HepG2 (cell line): ENCODE measurements at regions not wholly inside any gene's neighbourhood (a gene's known extent, or its start where the extent isn't known, plus 50 kb on each side); places are given as distances from the start of the nearest gene placed in this dataset.

Experiments
- ATAC-seq: fragments of 200-7000 bp; cut with Tn5 transposase; 3 replicates; pipeline ENCODE4 v1.9.1; 2020; ENCODE audit warnings: mild to moderate bottlenecking, moderate library complexity
- BruUV-seq: library from RNA; stranded (reverse); fragments of 400-500 nt; replicated peaks from 2 replicates; lab custom pipeline; 2021; lab: Mats Ljungman, UMichigan
- CTCF ChIA-PET: fragments of 300-600 bp; formaldehyde crosslinking; extraction: SDS; loops from one replicate; lab custom pipeline; 2021; ENCODE audit warnings: low total read pairs, inconsistent platforms, low intra/inter-chr PET ratio; lab: Yijun Ruan, JAX
- POLR2A ChIA-PET: fragments of 350-600 bp; sonication (Branson Sonifier 250); formaldehyde crosslinking; loops from one replicate; lab custom pipeline; 2020; ENCODE audit warnings: antibody characterized with exemption, inconsistent platforms; lab: Yijun Ruan, JAX
- DNase-seq: peaks from one replicate; pipeline ENCODE4 v3.0.0-alpha.2; 2015; ENCODE audit warnings: low spot score
- FAIRE-seq: peaks from 3 replicates; lab custom pipeline; 2011; peaks lifted over from hg19 to GRCh38; lab: Jason Lieb, UNC
- H2AFZ ChIP-seq: one replicate; pipeline ENCODE4 v1.6.1; 2011; ENCODE audit warnings: low read length, inconsistent platforms
- H3K27ac ChIP-seq: fragments of 300-600 bp; 3 replicates; pipeline ENCODE4 v1.8.0; 2011; ENCODE audit warnings: mixed run types, mild to moderate bottlenecking, mixed read lengths, low read length, inconsistent platforms; ENCODE audit not compliant: insufficient read depth; ENCODE audit errors: extremely low read length
- H3K27me3 ChIP-seq, 2 experiments: fragments of 200-600 bp in 1 of 2; 2 replicates in 1 of 2; 3 replicates in 1 of 2; pipeline versions ENCODE4 v1.6.0 to v1.8.0; 2011; ENCODE audit warnings: low read length in 2 of 2, mild to moderate bottlenecking in 2 of 2, moderate library complexity in 2 of 2, inconsistent platforms in 1 of 2; ENCODE audit not compliant: insufficient read depth in 2 of 2, control insufficient read depth in 1 of 2
- H3K36me3 ChIP-seq, 2 experiments: fragments of 200-600 bp in 1 of 2; replicated peaks in 1 of 2; 2 replicates in 1 of 2; 3 replicates in 1 of 2; pipeline versions ENCODE4 v1.5.1 to v1.8.0; 2011; ENCODE audit warnings: low read length in 2 of 2, inconsistent platforms in 1 of 2; ENCODE audit not compliant: insufficient read depth in 2 of 2, control insufficient read depth in 1 of 2
- H3K4me1 ChIP-seq: 2 replicates; pipeline ENCODE4 v1.5.1; 2012; ENCODE audit warnings: low read length, inconsistent platforms; ENCODE audit not compliant: insufficient read depth
- H3K4me2 ChIP-seq: 2 replicates; pipeline ENCODE4 v1.6.0; 2011; ENCODE audit warnings: low read depth, low read length, inconsistent platforms
- H3K4me3 ChIP-seq, 3 experiments: fragments of 200-600 bp in 1 of 3; sonication (generic), shearing (Covaris generic) in 1 of 3; replicated peaks in 1 of 3; 2 replicates each; pipeline ENCODE4 v1.5.1; 2011 to 2016; ENCODE audit warnings: low read length in 3 of 3, inconsistent platforms in 2 of 3, low read depth in 2 of 3, mild to moderate bottlenecking in 2 of 3, control low read depth in 1 of 3, mixed read lengths in 1 of 3; ENCODE audit not compliant: insufficient read depth in 1 of 3
- H3K79me2 ChIP-seq: one replicate; pipeline ENCODE4 v1.6.1; 2011; ENCODE audit warnings: low read length, inconsistent platforms; ENCODE audit not compliant: insufficient read depth
- H3K9ac ChIP-seq: 2 replicates; pipeline ENCODE4 v1.6.0; 2011; ENCODE audit warnings: mild to moderate bottlenecking, low read depth, low read length, inconsistent platforms; ENCODE audit not compliant: insufficient read depth
- H3K9me3 ChIP-seq: 2 replicates; pipeline ENCODE4 v1.5.1; 2012; ENCODE audit warnings: mild to moderate bottlenecking, low read length
- H4K20me1 ChIP-seq: 2 replicates; pipeline ENCODE4 v1.6.0; 2011; ENCODE audit warnings: inconsistent platforms, mild to moderate bottlenecking, low read length, moderate library complexity; ENCODE audit not compliant: insufficient read depth
- CBFB ChIP-seq: sonication (generic); formaldehyde crosslinking; IDR thresholded peaks from 2 replicates; pipeline ENCODE4 v1.4.0; 2020; ENCODE audit warnings: missing genetic modification reagents
- CEBPG ChIP-seq: IDR thresholded peaks from 2 replicates; pipeline ENCODE4 v1.6.1; 2016
- MEIS1 ChIP-seq: sonication (generic); formaldehyde crosslinking; IDR thresholded peaks from 2 replicates; pipeline ENCODE4 v1.9.0; 2021; ENCODE audit warnings: mild to moderate bottlenecking, missing genetic modification reagents, moderate library complexity, borderline replicate concordance
- MXI1 ChIP-seq: IDR thresholded peaks from 3 replicates; pipeline ENCODE4 v1.6.1; 2012; ENCODE audit warnings: low read depth, low read length, inconsistent platforms, borderline replicate concordance
- NFATC3 ChIP-seq: sonication (generic); formaldehyde crosslinking; IDR thresholded peaks from 2 replicates; pipeline ENCODE4 v1.5.1; 2020; ENCODE audit warnings: mild to moderate bottlenecking, missing genetic modification reagents
- SNRNP70 ChIP-seq: fragments of 200-400 bp; formaldehyde crosslinking; IDR thresholded peaks from 2 replicates; pipeline ENCODE4 v1.6.1; 2017; ENCODE audit warnings: mild to moderate bottlenecking, low read depth, low read length, moderate library complexity
- ZMYM2 ChIP-seq: sonication (generic); formaldehyde crosslinking; IDR thresholded peaks from 2 replicates; pipeline ENCODE4 v1.8.0; 2022; ENCODE audit warnings: mild to moderate bottlenecking, missing genetic modification reagents
- ZNF225 ChIP-seq: sonication (generic); formaldehyde crosslinking; IDR thresholded peaks from 2 replicates; pipeline ENCODE4 v1.4.0; 2020; ENCODE audit warnings: mild to moderate bottlenecking, missing genetic modification reagents
- ZNF30 ChIP-seq: sonication (generic); formaldehyde crosslinking; IDR thresholded peaks from 2 replicates; pipeline ENCODE4 v1.5.0; 2020; ENCODE audit warnings: mild to moderate bottlenecking, missing genetic modification reagents
- ZNF577 ChIP-seq: sonication (generic); formaldehyde crosslinking; IDR thresholded peaks from 2 replicates; pipeline ENCODE4 v1.4.0; 2020; ENCODE audit warnings: mild to moderate bottlenecking, low read depth, missing genetic modification reagents, borderline replicate concordance
- WGBS: methylation state at CpG from one replicate; pipeline ENCODE4 v1.1.6; 2017; ENCODE audit warnings: low lambda C conversion rate; 5-methylcytosine and 5-hydroxymethylcytosine counted together
- in situ Hi-C: cut with HindIII; loops from 2 replicates; pipeline ENCODE4 v1.10.0; 2017; ENCODE audit warnings: low pct_unique_long_range_greater_than_20kb; ENCODE audit not compliant: extremely low pct_ligation_motif_present
- intact Hi-C: fragments of 100-400 bp; cut with micrococcal nuclease; formaldehyde crosslinking; loops from one replicate; pipeline ENCODE4 v1.10.0; 2022; ENCODE audit not compliant: unreplicated experiment
- TF ChIP-seq, protein P1 (sequence below): IDR thresholded peaks from 2 replicates; pipeline ENCODE4 v1.6.1; 2016; ENCODE audit warnings: missing genetic modification reagents, missing compliant biosample characterization
- TF ChIP-seq, protein P2 (sequence below): IDR thresholded peaks from 2 replicates; pipeline ENCODE4 v1.4.0; 2020; ENCODE audit warnings: mild to moderate bottlenecking, missing genetic modification reagents
- TF ChIP-seq, protein P3 (sequence below): sonication (generic); formaldehyde crosslinking; IDR thresholded peaks from 2 replicates; pipeline ENCODE4 v1.4.0; 2020; ENCODE audit warnings: mild to moderate bottlenecking, missing genetic modification reagents
- TF ChIP-seq, protein P4 (sequence below): sonication (generic); formaldehyde crosslinking; IDR thresholded peaks from 2 replicates; pipeline ENCODE4 v1.5.0; 2020; ENCODE audit warnings: missing genetic modification reagents

DNA sequence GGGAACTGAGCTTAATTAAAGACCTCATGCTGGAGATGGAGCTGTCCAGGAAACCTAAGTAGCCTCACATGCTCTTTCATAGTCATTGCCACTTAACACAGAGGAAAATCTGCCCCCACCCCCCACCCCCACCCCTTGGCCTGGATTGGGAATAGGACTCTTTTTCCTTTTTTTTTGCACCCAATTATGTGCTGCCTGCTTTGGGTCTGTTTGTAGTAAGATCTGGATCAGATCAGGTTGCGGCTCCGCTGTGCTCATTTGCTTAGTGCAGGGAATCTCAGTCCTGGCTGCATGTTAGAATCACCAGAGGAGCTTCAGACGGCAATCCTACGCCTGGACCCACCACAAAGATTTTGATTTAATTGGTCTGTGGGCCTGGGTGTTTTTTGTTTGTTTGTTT is 219.0 kb downstream of the UTP18 start:
- DNase-seq (no peak), ATAC-seq (no peak), FAIRE-seq (no peak)
- H3K27ac ChIP-seq = no peak overlapping the region
- 19% methylated on average over 4 of the region's 4 CpGs for WGBS
- ChIA-PET CTCF (no interaction called here), POLR2A (no interaction called here)
- H3K4me3 ChIP-seq = no peak overlapping the region
- TF ChIP-seq, protein P1, sequence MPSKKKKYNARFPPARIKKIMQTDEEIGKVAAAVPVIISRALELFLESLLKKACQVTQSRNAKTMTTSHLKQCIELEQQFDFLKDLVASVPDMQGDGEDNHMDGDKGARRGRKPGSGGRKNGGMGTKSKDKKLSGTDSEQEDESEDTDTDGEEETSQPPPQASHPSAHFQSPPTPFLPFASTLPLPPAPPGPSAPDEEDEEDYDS (CRISPR knock-in tag) = no peak
- TF ChIP-seq NFATC3 (CRISPR knock-in tag) (no peak), ZMYM2 (CRISPR knock-in tag) (no peak), ZNF30 (CRISPR knock-in tag) (no peak), CBFB (CRISPR knock-in tag) (no peak), ZNF577 (CRISPR knock-in tag) (no peak), MXI1 (no peak), CEBPG (CRISPR knock-in tag) (no peak), ZNF225 (CRISPR knock-in tag) (no peak), SNRNP70 (no peak), MEIS1 (no peak)
- TF ChIP-seq, protein P2, sequence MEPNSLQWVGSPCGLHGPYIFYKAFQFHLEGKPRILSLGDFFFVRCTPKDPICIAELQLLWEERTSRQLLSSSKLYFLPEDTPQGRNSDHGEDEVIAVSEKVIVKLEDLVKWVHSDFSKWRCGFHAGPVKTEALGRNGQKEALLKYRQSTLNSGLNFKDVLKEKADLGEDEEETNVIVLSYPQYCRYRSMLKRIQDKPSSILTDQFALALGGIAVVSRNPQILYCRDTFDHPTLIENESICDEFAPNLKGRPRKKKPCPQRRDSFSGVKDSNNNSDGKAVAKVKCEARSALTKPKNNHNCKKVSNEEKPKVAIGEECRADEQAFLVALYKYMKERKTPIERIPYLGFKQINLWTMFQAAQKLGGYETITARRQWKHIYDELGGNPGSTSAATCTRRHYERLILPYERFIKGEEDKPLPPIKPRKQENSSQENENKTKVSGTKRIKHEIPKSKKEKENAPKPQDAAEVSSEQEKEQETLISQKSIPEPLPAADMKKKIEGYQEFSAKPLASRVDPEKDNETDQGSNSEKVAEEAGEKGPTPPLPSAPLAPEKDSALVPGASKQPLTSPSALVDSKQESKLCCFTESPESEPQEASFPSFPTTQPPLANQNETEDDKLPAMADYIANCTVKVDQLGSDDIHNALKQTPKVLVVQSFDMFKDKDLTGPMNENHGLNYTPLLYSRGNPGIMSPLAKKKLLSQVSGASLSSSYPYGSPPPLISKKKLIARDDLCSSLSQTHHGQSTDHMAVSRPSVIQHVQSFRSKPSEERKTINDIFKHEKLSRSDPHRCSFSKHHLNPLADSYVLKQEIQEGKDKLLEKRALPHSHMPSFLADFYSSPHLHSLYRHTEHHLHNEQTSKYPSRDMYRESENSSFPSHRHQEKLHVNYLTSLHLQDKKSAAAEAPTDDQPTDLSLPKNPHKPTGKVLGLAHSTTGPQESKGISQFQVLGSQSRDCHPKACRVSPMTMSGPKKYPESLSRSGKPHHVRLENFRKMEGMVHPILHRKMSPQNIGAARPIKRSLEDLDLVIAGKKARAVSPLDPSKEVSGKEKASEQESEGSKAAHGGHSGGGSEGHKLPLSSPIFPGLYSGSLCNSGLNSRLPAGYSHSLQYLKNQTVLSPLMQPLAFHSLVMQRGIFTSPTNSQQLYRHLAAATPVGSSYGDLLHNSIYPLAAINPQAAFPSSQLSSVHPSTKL = no peak
- TF ChIP-seq, protein P3, sequence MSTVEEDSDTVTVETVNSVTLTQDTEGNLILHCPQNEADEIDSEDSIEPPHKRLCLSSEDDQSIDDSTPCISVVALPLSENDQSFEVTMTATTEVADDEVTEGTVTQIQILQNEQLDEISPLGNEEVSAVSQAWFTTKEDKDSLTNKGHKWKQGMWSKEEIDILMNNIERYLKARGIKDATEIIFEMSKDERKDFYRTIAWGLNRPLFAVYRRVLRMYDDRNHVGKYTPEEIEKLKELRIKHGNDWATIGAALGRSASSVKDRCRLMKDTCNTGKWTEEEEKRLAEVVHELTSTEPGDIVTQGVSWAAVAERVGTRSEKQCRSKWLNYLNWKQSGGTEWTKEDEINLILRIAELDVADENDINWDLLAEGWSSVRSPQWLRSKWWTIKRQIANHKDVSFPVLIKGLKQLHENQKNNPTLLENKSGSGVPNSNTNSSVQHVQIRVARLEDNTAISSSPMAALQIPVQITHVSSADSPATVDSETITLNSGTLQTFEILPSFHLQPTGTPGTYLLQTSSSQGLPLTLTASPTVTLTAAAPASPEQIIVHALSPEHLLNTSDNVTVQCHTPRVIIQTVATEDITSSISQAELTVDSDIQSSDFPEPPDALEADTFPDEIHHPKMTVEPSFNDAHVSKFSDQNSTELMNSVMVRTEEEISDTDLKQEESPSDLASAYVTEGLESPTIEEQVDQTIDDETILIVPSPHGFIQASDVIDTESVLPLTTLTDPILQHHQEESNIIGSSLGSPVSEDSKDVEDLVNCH (CRISPR knock-in tag) = no peak
- TF ChIP-seq, protein P4, sequence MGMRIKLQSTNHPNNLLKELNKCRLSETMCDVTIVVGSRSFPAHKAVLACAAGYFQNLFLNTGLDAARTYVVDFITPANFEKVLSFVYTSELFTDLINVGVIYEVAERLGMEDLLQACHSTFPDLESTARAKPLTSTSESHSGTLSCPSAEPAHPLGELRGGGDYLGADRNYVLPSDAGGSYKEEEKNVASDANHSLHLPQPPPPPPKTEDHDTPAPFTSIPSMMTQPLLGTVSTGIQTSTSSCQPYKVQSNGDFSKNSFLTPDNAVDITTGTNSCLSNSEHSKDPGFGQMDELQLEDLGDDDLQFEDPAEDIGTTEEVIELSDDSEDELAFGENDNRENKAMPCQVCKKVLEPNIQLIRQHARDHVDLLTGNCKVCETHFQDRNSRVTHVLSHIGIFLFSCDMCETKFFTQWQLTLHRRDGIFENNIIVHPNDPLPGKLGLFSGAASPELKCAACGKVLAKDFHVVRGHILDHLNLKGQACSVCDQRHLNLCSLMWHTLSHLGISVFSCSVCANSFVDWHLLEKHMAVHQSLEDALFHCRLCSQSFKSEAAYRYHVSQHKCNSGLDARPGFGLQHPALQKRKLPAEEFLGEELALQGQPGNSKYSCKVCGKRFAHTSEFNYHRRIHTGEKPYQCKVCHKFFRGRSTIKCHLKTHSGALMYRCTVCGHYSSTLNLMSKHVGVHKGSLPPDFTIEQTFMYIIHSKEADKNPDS = no peak
- in situ Hi-C loops (no loop called here), intact Hi-C loops (no loop called here)
- no peaks in the 10 kb centered on the region for H3K4me1 ChIP-seq
- H3K79me2 ChIP-seq = no peaks in the 10 kb centered on the region
- no TSS peak for BruUV-seq
- 0 out of 5 replicates have a peak, but pooled peaks cover 0 to 8% of the 10 kb centered on the region in 2 experiments for H3K27me3 ChIP-seq
- no peaks in the 10 kb centered on the region for H4K20me1 ChIP-seq
- H2AFZ ChIP-seq = no peak overlapping the region
- H3K9me3 ChIP-seq = peaks cover 7% of the 10 kb centered on the region
- H3K9ac ChIP-seq = no peak overlapping the region
- no peak overlapping the region for H3K4me2 ChIP-seq
- H3K36me3 ChIP-seq = no peaks in the 10 kb centered on the region
